ENCODE measurements at regions not wholly inside any gene's neighbourhood (a gene's known extent, or its start where the extent isn't known, plus 50 kb on each side); places are given as distances from the start of the nearest gene placed in this dataset.

GRCh38 chr6:43917878-43918382 is 147.9 kb downstream of the VEGFA start (continued):
- TF ChIP-seq ZNF431 (CRISPR knock-in tag; IDR thresholded peaks at IDR 0.05; ENCODE audit: borderline replicate concordance, low read depth) (0 out of 2 replicates have a peak, but pooled peaks have one; percentile 7), ZNF878 (CRISPR knock-in tag; IDR thresholded peaks at IDR 0.05) (peak; percentile 23; the same call in 1 of the 2 replicates), KLF9 (CRISPR knock-in tag; IDR thresholded peaks at IDR 0.05; ENCODE audit: low read depth) (0 out of 2 replicates have a peak, but pooled peaks have one; percentile 4), ZSCAN9 (CRISPR knock-in tag; IDR thresholded peaks at IDR 0.05; ENCODE audit: borderline replicate concordance) (peak; percentile 0; the same call in 1 of the 2 replicates), ZNF12 (CRISPR knock-in tag; IDR thresholded peaks at IDR 0.05) (peak; percentile 100), FOSL2 (CRISPR knock-in tag; IDR thresholded peaks at IDR 0.05) (peak; percentile 54), FUBP1 (CRISPR knock-in tag; IDR thresholded peaks at IDR 0.05; ENCODE audit: borderline replicate concordance) (0 out of 2 replicates have a peak, but pooled peaks have one; percentile 35), HMGXB3 (CRISPR knock-in tag; IDR thresholded peaks at IDR 0.05; ENCODE audit: borderline replicate concordance) (no peak), MAFK (conservative IDR thresholded peaks at IDR 0.05 in 1 of 2, IDR thresholded peaks at IDR 0.05 in 1 of 2; ENCODE audit: low read length in 2 of 2) (peak; percentile 97 to 98), SNAPC2 (CRISPR knock-in tag; IDR thresholded peaks at IDR 0.05) (0 out of 2 replicates have a peak, but pooled peaks have one; percentile 10), PHF20 (CRISPR knock-in tag; IDR thresholded peaks at IDR 0.05) (peak; percentile 9; the same call in 1 of the 2 replicates), ZBTB39 (CRISPR knock-in tag; IDR thresholded peaks at IDR 0.05) (peak; percentile 69; the same call in 1 of the 2 replicates)
- TF ChIP-seq, protein P1, sequence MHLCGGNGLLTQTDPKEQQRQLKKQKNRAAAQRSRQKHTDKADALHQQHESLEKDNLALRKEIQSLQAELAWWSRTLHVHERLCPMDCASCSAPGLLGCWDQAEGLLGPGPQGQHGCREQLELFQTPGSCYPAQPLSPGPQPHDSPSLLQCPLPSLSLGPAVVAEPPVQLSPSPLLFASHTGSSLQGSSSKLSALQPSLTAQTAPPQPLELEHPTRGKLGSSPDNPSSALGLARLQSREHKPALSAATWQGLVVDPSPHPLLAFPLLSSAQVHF (CRISPR knock-in tag; IDR thresholded peaks at IDR 0.05), result no peak
- TF ChIP-seq, protein P2, sequence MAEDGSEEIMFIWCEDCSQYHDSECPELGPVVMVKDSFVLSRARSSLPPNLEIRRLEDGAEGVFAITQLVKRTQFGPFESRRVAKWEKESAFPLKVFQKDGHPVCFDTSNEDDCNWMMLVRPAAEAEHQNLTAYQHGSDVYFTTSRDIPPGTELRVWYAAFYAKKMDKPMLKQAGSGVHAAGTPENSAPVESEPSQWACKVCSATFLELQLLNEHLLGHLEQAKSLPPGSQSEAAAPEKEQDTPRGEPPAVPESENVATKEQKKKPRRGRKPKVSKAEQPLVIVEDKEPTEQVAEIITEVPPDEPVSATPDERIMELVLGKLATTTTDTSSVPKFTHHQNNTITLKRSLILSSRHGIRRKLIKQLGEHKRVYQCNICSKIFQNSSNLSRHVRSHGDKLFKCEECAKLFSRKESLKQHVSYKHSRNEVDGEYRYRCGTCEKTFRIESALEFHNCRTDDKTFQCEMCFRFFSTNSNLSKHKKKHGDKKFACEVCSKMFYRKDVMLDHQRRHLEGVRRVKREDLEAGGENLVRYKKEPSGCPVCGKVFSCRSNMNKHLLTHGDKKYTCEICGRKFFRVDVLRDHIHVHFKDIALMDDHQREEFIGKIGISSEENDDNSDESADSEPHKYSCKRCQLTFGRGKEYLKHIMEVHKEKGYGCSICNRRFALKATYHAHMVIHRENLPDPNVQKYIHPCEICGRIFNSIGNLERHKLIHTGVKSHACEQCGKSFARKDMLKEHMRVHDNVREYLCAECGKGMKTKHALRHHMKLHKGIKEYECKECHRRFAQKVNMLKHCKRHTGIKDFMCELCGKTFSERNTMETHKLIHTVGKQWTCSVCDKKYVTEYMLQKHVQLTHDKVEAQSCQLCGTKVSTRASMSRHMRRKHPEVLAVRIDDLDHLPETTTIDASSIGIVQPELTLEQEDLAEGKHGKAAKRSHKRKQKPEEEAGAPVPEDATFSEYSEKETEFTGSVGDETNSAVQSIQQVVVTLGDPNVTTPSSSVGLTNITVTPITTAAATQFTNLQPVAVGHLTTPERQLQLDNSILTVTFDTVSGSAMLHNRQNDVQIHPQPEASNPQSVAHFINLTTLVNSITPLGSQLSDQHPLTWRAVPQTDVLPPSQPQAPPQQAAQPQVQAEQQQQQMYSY (CRISPR knock-in tag; IDR thresholded peaks at IDR 0.05), result no peak
